CD4-positive, alpha-beta T cell treated with Interleukin-17A for 1 hour (primary cell): ENCODE measurements at regions not wholly inside any gene's neighbourhood (a gene's known extent, or its start where the extent isn't known, plus 50 kb on each side); places are given as distances from the start of the nearest gene placed in this dataset.
A peak's percentile ranks its signal among the peaks of the same experiment; 100 is the strongest.
"Not testable (repeated sequence)": the region's sequence is repeated elsewhere in the genome, so short reads cannot be mapped to it uniquely, and the experiment has no call there.

Source experiments
- DNase-seq: peaks from one replicate; pipeline ENCODE4 v3.0.0-alpha.2; 2020

DNA sequence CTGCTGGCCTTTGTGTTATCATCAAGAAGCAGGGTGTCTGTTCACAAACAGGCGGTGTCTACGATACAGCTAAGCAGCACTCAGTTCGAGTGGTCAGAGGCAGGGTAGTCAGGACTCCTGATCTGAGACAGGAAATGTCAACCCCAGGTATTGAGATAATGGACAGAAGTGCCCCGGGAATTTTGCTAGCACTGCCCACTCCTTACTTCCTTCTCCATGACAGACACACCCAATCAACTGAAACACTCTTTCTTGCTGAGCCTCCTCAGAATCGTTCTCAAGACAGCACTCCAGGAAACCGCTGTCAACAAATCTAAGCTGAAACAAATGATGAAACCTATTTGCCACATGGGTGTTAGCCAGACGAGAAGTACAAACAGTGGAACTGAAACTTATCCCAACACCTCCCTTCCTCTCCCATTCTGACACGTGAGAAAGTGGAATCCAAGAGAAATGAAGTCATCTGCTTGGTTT is 109.3 kb downstream of the GTF2IRD2B start:
- not testable (repeated sequence) for DNase-seq

DNA sequence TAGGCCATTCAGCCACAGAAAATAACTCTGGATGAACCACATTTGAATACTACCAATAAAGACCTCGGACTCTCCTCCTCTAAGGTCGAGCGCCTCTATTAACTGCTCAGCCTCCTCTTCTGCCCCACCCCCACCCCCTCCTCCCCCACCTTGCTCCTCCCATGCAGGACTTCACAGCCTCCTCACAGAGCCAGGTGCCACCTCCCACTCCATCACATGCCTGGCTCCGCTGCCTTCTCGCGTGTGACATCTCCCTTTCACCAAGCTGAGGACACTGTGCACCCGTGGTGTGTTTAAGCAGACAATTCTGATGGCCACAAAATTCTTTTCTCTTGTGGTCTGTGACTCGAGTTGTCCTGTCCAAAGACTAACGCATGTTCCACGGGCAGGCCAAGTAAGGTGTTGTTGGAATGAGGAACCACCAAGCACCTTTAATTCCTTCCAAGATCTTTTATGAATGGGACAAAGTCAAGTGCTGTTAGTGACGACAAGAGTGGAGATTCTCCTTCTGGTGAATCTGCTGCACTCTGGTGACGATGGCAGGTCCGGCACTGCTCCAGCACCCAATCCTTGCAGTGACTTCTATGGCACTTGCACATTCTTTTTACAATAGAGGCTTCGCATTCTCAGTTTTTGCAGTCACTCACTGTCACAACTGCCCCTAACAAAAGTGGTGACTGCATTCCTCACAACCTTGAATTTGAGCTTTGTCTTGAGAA is 113.1 kb downstream of the GTF2IRD2B start:
- DNase-seq, result not testable (repeated sequence)

DNA sequence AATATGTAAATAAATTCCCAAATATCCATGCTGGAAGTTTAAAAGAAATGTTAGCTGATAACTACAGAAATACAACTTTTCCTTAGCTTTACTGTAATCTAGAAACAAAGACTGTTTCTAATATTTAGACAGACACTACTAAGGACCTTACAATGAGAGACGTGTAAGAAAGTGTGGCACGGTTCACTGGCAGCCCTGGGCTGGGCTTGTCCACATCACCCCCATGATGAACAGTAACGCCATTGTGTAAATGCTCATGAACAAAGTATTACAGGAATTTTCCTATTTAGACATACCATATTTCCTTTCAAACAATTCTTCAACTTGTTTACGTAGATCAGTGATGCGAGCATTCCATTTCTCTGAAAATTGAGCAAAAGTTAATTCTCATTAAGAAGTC is 123.1 kb downstream of the GTF2IRD2B start:
- not testable (repeated sequence) for DNase-seq

DNA sequence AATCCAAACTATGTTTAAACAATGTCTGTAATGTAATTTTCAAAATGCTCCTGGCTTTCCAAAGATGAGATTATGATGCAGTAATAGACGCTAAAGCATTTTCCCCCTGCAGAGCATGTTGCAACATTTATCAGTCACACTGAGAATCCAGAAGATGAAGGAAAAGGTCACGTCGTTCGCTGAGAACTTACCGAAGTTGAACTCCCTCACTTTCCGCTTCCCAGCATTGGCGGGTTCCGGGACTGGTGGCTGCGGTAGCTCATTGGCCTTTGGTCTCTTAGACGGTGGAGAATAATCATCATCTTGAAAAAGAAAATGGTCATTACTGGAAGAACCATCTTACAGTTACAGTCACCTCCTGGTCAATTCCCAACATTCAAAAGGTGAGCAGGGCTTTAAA is 124.6 kb downstream of the GTF2IRD2B start:
- not testable (repeated sequence) for DNase-seq

DNA sequence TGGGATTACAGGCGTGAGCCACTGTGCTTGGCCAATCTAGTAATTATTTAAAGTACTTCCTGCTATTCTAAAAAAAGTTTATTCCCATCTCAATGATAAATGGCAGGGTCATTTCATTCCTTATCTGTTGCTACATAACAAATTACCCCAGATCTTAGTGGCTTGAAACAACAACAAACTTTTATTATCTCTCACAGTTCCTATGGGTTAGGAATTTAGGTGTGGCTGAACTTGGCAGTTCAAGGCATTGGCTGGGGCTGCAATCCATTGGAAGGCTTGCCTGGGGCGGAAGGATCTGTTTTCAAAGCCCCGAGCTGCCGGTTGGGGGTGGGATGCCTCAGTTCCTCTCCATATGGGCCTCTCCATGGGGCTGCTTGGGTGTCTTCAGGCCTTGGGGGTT is 133.7 kb downstream of the GTF2IRD2B start:
- not testable (repeated sequence) for DNase-seq

DNA sequence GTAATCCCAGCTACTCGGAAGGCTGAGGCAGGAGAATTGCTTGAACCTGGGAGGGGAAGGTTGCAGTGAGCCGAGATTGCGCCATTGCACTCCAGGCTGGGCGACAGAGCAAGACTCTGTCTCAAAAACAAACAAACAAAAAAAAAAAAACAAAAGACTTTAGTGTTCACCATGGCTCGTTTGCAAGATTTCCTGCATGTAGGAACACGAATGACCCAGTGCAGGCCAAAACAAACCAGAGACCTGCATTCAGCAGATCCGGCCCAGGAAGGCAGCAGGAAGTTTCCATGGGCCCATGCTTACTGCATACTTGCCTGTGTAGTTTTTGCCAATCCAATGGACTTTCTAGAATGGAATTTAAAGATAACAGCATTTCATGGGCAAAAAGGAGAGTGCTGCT is 137.2 kb downstream of the GTF2IRD2B start:
- DNase-seq, result not testable (repeated sequence)

DNA sequence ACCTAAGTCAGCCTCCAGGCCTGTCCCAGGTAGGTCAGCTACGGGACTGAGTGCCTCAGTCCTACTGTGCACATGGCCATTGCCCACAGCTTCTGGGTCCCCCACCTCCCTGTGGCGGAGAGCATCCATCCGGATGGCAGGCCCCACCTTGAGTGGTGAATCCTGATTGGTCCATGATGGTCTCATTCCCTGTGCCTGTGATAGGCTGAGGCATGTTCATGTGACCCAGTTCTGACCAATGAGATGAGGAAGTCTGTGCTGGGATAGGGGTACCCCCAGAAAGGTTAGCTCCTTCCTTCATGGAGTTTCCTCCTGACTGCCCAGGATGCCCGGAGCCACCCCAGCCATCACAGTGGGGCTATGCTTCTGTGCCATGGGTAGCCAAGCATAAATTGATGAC is 138.2 kb downstream of the GTF2IRD2B start:
- not testable (repeated sequence) for DNase-seq

DNA sequence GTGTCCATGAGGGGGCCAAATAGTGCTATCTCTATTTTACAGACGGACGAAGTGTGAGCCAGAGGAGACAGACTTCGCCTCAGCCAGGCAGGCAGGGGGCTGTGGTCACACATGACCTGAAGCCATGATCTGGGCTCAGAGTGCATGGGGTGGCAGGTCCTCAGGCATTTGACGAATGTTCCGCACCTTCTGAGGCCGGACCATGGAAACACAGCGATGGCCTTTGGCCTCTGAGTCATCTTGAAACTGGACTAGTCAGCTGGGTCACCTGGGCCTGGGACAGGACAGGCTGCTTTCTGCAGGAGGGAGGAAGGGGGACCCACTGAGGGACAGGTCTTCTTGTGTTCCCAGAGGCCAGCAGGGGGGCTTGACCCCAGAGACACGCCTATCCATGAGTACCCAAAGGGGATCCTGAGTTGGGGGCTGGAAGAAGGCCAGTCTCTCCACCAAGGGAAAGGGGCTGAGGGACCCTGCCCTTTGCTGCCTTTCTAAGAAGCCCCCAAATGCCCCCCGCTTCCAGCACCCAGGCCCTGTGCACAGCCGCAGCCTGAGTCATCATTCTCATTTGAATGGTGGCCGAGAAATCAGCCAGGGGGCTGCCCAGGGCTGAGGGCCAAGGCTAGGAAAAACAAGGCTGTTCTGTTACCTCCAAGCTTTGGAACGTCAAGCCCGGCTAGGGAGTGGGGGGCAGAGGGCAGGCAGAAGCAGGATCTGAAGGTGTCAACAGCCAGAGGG is 142.9 kb downstream of the GTF2IRD2B start:
- not testable (repeated sequence) for DNase-seq

DNA sequence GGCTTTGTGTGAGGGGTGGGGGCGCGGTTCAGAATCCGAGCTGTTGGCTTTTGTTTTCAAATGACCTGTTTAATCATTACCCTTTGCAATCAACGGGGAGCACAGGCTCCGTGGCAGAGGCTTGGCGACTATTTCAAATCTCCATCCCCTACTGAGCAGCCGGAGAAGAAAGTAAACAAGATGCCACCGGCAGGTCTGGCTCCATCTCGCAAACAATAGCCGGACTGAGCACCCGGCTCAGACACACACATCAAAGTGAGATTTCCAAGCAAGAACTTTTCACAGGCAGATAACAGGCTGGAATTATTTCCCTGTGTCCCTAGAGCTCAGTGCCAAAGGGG is 143.4 kb downstream of the GTF2IRD2B start:
- not testable (repeated sequence) for DNase-seq

DNA sequence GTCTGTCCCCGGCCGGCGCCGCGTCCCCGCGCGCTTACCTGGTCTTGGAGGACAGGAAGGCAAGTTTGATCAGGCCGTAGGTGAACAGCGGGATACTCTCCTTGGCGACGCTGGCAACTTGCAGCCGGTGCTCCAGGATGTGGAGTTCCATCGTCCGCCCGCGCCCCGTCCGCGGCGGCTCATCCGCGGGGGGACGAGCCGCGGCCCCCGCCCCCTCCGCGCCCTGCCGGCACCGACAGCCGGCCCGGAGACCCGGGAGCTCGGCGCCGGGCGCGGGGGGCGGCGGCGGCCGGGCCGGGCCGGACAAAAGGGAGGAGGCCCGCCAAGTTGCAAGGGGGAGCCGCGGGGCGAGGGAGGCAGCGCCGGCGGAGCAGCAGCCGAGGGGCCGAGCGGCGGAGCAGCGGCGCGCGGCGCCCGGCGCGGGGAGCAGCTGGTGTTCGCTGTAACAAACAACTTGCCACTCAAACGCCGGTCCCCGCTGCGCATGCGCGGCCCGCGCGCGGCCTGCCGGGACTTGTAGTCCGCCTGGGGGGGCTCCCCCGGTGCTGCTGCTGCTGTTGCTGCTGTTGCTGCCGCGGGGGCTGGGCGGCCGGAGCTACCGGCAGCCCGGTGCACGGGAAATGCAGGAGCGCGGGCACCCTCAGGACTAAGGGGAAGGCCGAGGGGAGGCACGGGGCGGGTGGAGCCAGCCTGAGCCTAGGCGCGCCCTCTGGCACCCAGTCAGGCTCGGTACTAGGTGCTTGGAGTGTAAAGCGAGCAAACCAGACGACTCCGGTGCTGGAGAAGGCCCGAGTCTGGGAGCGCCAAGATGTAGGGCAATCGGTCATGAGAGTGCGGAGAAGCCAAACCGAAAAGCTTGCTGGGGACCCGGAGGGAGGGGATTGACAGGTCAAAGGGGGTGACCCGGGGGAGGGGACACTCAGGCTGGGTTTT is 145.1 kb downstream of the GTF2IRD2B start:
- DNase-seq, result peak; percentile 69

DNA sequence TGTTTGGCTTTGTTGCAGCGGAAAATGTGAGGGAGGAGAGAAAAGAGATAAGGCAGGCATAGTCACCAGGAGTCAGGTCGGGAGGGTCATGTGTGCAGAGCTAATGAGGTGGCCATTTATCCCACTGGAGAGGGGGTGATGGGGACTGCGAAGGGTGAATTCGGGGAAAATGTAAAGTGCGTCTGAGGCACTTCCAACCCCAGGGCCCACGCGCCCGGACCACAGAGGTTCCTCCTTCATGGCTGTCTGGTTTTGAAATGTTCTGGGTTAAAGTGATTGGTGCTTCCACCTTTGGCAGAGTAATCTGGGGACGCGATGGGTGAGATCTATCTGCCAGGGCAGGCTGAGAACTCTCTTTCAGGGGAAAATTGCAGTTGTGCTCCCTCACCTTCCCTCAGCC is 145.9 kb downstream of the GTF2IRD2B start:
- DNase-seq, result not testable (repeated sequence)

DNA sequence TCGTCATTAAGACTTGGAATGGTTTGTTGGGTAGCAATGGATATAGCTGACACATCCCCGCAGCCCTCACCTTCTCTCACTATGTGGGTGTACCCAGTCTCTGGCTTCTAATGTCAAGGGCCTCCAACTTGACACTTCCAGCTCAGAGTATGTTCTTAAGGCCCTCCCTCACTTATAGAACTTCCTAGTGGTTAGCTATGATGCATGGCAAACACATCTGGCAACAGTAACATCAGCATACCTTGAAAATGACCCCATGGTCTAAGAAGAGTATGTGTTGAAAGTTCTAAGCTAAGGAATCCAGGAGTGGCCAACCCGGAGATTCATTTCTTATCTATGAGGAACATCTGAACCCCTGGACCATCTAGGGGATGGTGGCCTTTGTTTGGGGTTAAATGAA is 151.2 kb downstream of the GTF2IRD2B start:
- not testable (repeated sequence) for DNase-seq

DNA sequence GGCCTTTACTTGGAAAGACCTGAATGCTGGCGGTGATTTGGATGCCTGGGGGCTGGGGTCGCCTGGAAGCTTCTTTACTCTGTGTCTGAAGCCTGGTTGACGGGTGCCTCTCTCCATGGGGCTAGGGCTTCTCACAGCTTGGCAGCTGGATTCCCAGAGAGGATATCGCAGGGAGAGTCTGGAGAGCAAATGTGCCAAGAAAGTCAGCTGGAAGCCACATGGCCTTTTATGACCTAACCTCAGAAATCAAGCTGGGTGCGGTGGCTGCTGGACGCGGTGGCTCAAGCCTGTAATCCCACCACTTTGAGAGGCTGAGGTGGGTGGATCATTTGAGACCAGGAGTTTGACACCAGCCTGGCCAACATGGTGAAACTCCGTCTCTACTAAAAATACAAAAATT is 147.2 kb upstream of the TRIM73 start:
- not testable (repeated sequence) for DNase-seq

DNA sequence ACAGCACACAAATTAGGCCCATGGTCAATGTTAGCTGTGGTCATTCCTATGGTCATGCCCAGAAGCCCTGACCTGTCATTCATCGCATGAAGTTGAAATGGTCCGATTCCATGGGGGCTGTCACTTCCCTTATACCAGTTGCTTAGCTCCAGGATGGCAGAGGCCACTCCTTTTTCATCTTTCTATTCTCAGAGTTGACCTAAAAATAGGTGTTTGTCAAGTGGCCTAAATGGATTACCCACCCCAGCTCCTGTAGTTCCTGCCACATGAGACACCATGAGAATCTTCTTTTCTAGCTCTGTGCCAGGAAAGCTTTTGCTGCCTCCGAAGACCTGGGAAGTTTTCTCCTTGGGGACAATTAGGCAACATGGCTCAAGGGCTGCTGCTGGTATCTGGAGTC is 141.2 kb upstream of the TRIM73 start:
- not testable (repeated sequence) for DNase-seq

DNA sequence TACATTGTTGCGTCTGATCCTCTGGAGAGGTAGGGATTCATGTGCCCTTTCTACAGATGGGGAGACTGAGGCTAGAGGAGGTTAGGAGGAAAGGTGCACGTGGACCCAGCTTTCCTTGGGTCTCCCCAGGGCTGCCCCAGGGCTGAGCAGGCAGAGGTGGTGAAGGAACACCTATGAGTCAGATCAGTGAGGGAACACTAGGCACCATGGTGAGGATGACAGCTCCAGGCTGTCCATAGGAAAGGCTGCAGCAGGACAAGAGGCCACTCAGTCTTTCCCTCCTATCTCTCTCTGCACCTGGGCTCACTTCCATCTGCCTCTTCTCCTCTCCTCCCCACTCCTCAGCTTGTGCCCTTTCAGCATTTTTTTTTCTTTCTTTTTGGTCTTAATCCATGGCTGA is 138.0 kb upstream of the TRIM73 start:
- not testable (repeated sequence) for DNase-seq

DNA sequence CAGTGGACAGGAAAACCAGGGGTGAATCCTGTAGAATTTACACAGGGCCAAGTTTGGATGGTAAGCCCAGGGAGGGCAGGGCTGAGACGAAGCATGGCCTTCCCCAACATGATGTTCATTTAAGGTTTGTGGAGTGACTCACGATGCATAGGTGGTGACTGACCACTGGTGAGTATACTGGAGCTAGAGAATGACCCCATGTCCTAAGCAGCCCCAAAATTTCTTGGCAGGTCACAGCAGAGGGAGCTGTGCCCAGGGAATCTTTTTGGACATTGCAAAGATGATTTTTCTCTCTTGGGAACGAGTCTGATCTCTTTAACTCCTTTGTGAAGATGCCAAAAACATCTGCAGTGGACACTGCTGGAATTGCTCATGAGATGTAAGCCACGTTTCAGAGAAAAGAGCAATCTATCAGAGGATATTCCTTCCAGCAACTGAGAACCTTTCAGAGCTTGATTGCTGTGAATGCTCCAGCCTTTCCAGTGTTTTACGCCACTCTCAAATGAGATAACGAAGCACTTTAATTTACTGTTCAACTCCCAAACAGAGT is 135.9 kb upstream of the TRIM73 start:
- not testable (repeated sequence) for DNase-seq

DNA sequence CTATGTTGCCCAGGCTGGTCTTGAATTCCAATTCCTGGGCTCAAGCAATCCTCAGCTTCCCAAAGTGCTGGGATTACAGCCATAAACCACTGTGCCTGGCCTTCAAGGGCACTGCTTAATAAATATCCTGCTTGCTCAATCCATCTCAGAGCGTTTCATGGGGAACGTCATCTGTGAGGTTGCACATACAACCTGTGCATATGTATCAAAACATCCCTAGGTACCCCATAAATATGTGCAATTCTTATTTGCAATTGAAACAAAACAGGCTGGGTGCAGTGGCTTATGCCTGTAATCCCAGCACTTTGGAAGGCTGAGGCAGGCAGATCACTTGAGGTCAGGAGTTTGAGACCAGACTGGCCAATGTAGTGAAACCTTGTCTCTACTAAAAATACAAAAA is 133.8 kb upstream of the TRIM73 start:
- not testable (repeated sequence) for DNase-seq

DNA sequence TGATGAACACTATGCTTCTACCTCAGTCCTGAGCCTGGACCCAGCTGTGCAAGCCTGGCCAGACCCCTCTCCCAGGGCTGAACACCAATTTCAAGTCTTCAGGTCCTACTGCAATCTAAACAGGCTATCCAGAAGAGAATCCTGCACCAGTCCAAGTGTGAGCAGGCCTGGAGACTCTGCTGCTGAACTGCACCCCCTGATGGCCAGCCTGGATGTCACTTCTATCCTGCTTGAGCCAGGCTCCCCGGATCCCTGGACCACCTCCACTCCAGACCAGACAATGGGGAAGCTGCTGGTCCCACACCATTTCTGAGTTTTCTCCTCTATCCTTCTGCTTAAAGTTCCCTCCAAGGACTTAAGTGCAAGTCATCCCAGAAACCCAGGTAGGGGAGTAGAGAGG is 127.3 kb upstream of the TRIM73 start:
- DNase-seq, result not testable (repeated sequence)

DNA sequence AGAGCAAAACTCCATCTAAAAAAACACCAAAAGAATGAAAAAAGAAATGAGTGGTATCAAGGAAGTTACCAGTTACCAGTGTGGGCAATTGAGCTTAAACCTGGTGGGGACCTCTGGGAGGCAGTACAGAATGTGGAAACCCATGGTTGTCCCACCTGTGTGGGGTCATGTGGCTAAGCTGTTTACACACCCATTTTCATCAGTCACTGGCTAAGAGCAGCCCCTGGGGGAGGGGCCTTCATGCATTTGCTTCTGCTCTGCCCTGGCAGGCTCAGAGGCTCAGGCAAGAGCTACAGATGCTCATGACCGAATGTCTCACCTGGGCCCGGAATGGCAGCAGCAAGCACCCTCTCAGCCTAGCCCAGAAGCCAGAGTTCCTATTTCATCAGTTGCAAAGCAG is 126.3 kb upstream of the TRIM73 start:
- not testable (repeated sequence) for DNase-seq

DNA sequence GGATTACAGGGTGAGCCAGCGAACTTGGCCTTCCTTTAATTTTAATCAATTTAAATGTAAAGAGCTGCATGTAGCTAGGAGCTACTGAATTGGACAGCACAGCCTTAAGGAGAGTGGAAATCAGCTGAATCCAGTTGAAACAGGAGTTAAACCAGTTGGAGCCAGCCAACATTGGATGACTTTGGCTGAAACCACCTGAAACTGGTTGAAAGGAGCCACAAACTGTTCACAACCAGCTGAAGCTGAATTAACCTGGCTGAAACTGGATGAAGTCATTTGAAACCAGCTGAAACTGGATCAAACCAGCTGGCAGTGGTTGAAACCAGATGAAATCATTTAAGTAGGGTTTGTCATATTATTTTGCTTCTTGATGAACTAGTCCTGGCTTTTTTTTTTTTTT is 121.3 kb upstream of the TRIM73 start:
- DNase-seq, result not testable (repeated sequence)
